ENCODE measurements at regions not wholly inside any gene's neighbourhood (a gene's known extent, or its start where the extent isn't known, plus 50 kb on each side); places are given as distances from the start of the nearest gene placed in this dataset.

DNA sequence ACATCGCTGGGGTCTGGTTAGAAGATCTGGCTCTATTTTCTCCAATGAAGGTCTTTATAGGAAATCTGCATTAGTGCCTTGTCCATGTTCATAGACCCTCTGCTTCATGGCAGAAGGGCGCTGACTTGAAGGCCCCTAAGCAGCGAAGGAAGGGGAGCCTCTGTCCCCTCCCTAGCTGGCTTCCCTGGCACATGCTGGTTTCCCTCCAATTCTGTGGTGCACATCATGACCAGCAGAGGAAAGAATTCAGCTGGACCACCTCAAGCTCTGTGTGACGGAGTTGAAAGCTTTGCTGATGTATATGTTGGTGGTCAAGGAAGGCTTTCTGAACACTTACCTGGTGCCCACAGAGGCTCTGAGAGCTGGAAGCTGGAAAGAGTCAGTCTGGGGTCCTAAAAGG is 129.7 kb upstream of the MYLIP start:
- Mint-ChIP-seq H3K4me3 (ENCODE audit: low read depth, unreplicated experiment) (no peak overlapping the region), H3K4me1 (ENCODE audit: low read depth, unreplicated experiment) (no peaks in the 10 kb centered on the region), H3K27ac (ENCODE audit: unreplicated experiment) (no peak overlapping the region), H3K27me3 (ENCODE audit: unreplicated experiment) (peaks cover 39% of the 10 kb centered on the region), H3K9me3 (ENCODE audit: low read depth, unreplicated experiment) (no peaks in the 10 kb centered on the region), H3K36me3 (ENCODE audit: insufficient read depth, unreplicated experiment) (no peaks in the 10 kb centered on the region)
- DNase-seq: no peak
- BruUV-seq (replicated peaks): no TSS peak
- TF ChIP-seq, protein P1, sequence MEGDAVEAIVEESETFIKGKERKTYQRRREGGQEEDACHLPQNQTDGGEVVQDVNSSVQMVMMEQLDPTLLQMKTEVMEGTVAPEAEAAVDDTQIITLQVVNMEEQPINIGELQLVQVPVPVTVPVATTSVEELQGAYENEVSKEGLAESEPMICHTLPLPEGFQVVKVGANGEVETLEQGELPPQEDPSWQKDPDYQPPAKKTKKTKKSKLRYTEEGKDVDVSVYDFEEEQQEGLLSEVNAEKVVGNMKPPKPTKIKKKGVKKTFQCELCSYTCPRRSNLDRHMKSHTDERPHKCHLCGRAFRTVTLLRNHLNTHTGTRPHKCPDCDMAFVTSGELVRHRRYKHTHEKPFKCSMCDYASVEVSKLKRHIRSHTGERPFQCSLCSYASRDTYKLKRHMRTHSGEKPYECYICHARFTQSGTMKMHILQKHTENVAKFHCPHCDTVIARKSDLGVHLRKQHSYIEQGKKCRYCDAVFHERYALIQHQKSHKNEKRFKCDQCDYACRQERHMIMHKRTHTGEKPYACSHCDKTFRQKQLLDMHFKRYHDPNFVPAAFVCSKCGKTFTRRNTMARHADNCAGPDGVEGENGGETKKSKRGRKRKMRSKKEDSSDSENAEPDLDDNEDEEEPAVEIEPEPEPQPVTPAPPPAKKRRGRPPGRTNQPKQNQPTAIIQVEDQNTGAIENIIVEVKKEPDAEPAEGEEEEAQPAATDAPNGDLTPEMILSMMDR (IDR thresholded peaks at IDR 0.05; ENCODE audit: unreplicated experiment): no peak
- CTCF ChIA-PET: no interaction called here
- intact Hi-C loops (cut with micrococcal nuclease; ENCODE audit: unreplicated experiment): no loop called here

DNA sequence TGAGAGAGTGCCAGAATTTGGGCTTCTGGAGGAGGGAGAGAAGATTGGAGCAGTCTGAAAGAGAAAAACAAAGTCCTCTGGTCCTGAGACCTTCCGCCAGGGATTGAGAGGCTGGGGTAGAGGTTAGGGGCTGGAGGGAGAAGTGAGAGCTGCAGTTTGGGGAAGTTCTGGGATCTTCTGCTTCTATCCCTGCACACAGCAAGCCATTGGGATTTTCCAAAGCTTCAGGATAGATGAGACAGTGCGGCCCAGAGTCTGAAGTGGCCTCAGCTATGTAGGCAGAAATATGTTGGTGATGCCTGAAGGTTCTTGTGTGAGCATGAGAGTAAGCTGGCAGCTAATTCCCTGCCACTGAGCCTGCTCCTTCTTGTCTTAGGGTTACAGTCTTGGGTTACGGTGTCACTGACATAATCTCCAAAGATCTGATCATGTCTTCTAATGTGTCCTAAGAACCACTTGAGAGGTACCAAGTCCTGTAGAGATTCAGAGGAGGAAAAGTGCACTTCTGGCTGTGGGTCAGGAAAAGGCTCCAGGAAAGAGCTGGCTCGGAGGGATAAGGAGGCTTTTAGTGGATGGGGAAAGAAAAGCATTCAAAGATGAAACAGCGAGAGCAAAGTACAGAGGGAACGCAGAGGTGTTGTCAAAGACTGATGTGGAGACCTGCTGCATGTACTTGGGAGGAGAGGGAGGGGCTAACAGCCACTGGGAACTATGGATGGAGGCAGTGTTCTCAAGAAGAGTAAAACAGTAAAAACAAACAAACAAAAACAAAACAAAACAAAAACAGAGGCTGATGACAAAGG is 131.1 kb upstream of the MYLIP start:
- Mint-ChIP-seq H3K4me3 (ENCODE audit: low read depth, unreplicated experiment) (no peak overlapping the region), H3K9me3 (ENCODE audit: low read depth, unreplicated experiment) (no peaks in the 10 kb centered on the region), H3K27ac (ENCODE audit: unreplicated experiment) (no peak overlapping the region), H3K4me1 (ENCODE audit: low read depth, unreplicated experiment) (no peaks in the 10 kb centered on the region), H3K36me3 (ENCODE audit: insufficient read depth, unreplicated experiment) (no peaks in the 10 kb centered on the region), H3K27me3 (ENCODE audit: unreplicated experiment) (peaks cover 26% of the 10 kb centered on the region)
- DNase-seq: no peak
- intact Hi-C loops (cut with micrococcal nuclease; ENCODE audit: unreplicated experiment): no loop called here
- BruUV-seq (replicated peaks): no TSS peak
- TF ChIP-seq, protein P1 (IDR thresholded peaks at IDR 0.05; ENCODE audit: unreplicated experiment): no peak
- CTCF ChIA-PET: interaction anchor here (0.6 kb wide), 1 partner anchor 13 kb away, joined by 3 read pairs; no protein-coding TSS in a partner anchor

DNA sequence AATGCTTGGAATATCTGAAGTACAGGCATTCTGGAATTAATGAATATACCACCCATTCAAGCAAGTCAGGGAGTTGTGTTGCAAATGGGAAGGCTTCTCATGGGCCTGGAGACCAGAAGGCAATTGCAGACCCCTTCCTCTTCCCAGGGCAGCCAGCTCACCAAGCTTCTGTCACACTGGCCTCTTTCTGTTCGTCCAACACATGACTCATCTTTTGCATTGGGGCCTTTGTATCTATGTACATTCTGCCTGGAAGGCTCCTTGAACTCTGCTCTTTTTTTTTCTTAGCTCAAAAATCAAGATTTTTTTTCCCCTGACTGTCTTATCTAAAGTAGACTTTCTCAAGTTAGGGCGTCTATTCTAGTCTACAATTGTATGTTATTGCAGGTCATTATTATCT is 132.9 kb upstream of the MYLIP start:
- CTCF ChIA-PET: no interaction called here
- BruUV-seq (replicated peaks): no TSS peak
- no peak overlapping the region for H3K4me3 Mint-ChIP-seq (ENCODE audit: low read depth, unreplicated experiment)
- no peaks in the 10 kb centered on the region for H3K4me1 Mint-ChIP-seq (ENCODE audit: low read depth, unreplicated experiment)
- peaks cover 26% of the 10 kb centered on the region for H3K27me3 Mint-ChIP-seq (ENCODE audit: unreplicated experiment)
- H3K36me3 Mint-ChIP-seq (ENCODE audit: insufficient read depth, unreplicated experiment): no peaks in the 10 kb centered on the region
- intact Hi-C loops (cut with micrococcal nuclease; ENCODE audit: unreplicated experiment): no loop called here
- no peak overlapping the region for H3K27ac Mint-ChIP-seq (ENCODE audit: unreplicated experiment)
- H3K9me3 Mint-ChIP-seq (ENCODE audit: low read depth, unreplicated experiment): no peaks in the 10 kb centered on the region
- no peak for DNase-seq
- TF ChIP-seq, protein P1 (IDR thresholded peaks at IDR 0.05; ENCODE audit: unreplicated experiment): no peak

DNA sequence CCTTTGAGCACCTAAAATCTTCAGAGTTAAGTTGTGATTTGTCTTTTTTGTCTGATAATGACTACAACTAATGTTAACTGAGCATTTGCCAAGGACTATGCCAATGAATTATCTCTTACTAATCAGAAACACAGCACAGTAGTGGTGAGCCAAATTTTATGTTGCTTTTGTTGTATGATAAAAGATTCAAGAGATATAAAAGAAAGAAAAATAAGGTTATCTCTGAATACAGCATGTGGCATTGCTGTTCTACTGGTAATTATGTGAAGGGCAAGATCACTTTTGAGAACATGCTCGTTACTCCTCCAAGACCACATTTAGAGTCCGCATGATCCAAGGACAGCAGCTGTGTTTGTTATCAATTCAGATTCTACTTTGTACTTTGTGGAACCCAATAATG is 133.4 kb upstream of the MYLIP start:
- H3K36me3 Mint-ChIP-seq (ENCODE audit: insufficient read depth, unreplicated experiment): no peaks in the 10 kb centered on the region
- H3K27ac Mint-ChIP-seq (ENCODE audit: unreplicated experiment): no peak overlapping the region
- no peak for DNase-seq
- no TSS peak for BruUV-seq (replicated peaks)
- no peak overlapping the region for H3K4me3 Mint-ChIP-seq (ENCODE audit: low read depth, unreplicated experiment)
- intact Hi-C loops (cut with micrococcal nuclease; ENCODE audit: unreplicated experiment): no loop called here
- H3K9me3 Mint-ChIP-seq (ENCODE audit: low read depth, unreplicated experiment): no peaks in the 10 kb centered on the region
- CTCF ChIA-PET: no interaction called here
- H3K27me3 Mint-ChIP-seq (ENCODE audit: unreplicated experiment): peaks cover 26% of the 10 kb centered on the region
- H3K4me1 Mint-ChIP-seq (ENCODE audit: low read depth, unreplicated experiment): no peaks in the 10 kb centered on the region
- TF ChIP-seq, protein P1 (IDR thresholded peaks at IDR 0.05; ENCODE audit: unreplicated experiment): no peak
